HCT116 (cell line): ENCODE measurements at regions not wholly inside any gene's neighbourhood (a gene's known extent, or its start where the extent isn't known, plus 50 kb on each side); places are given as distances from the start of the nearest gene placed in this dataset.

Source experiments
- ATAC-seq: fragments of 200-7000 bp; cut with Tn5 transposase; 2 replicates; pipeline ENCODE4 v1.9.1; 2020; ENCODE audit warnings: mild to moderate bottlenecking, moderate library complexity
- BruUV-seq: library from RNA; stranded (reverse); fragments of 400-500 nt; replicated peaks from 2 replicates; lab custom pipeline; 2021; lab: Mats Ljungman, UMichigan
- CTCF ChIA-PET: fragments of 300-600 bp; sonication (Branson Sonifier 250); formaldehyde crosslinking; loops from one replicate; lab custom pipeline; 2021; ENCODE audit warnings: antibody characterized with exemption; lab: Charles Lee
- POLR2A ChIA-PET: fragments of 300-600, 350-600 bp; sonication (Branson Sonifier 250); formaldehyde crosslinking; loops from one replicate; lab custom pipeline; 2021; ENCODE audit warnings: antibody characterized with exemption; lab: Charles Lee
- RAD21 ChIA-PET, 2 experiments: fragments of 300-600 bp; sonication (Branson Sonifier 250); formaldehyde crosslinking; loops; one replicate each; lab custom pipeline; 2023; ENCODE audit warnings: low total read pairs in 2 of 2; ENCODE audit not compliant: uncharacterized antibody in 2 of 2, unreplicated experiment in 2 of 2, low non-redundant PET in 1 of 2; lab: Charles Lee
- DNase-seq: peaks from one replicate; pipeline ENCODE4 v3.0.0-alpha.2; 2010; ENCODE audit warnings: low read depth, low spot score
- H2AFZ ChIP-seq: fragments of 200-600 bp; shearing (Covaris generic), sonication (generic); 2 replicates; pipeline ENCODE4 v1.6.1; 2017; ENCODE audit warnings: low read depth, mixed run types, mixed read lengths, antibody characterized with exemption, low read length; ENCODE audit not compliant: poor library complexity, severe bottlenecking
- H3K27ac ChIP-seq: 2 replicates; pipeline ENCODE4 v1.5.1; 2012; ENCODE audit warnings: low read depth, low read length
- H3K27me3 ChIP-seq: fragments of 200-600 bp; sonication (generic); 2 replicates; pipeline ENCODE4 v1.6.1; 2016; ENCODE audit warnings: mixed run types, low read length, mixed read lengths; ENCODE audit not compliant: insufficient read depth
- H3K36me3 ChIP-seq, 2 experiments: fragments of 200-500 bp in 1 of 2; fragments of 200-600 bp in 1 of 2; sonication (Bioruptor generic) in 1 of 2; sonication (generic) in 1 of 2; 2 replicates each; pipeline versions ENCODE4 v1.5.1 to v1.6.1; 2014 to 2016; ENCODE audit warnings: low read length in 2 of 2, inconsistent platforms in 1 of 2, mixed read lengths in 1 of 2, mixed run types in 1 of 2; ENCODE audit not compliant: insufficient read depth in 2 of 2, control insufficient read depth in 1 of 2
- H3K4me1 ChIP-seq, 2 experiments: fragments of 200-600 bp in 1 of 2; sonication (generic) in 1 of 2; 2 replicates each; pipeline versions ENCODE4 v1.5.1 to v1.6.1; 2012 to 2017; ENCODE audit warnings: low read length in 2 of 2, inconsistent platforms in 1 of 2, mild to moderate bottlenecking in 1 of 2, mixed read lengths in 1 of 2, mixed run types in 1 of 2, moderate library complexity in 1 of 2; ENCODE audit not compliant: insufficient read depth in 2 of 2, control insufficient read depth in 1 of 2
- H3K4me2 ChIP-seq: fragments of 200-600 bp; sonication (generic); 2 replicates; pipeline ENCODE4 v1.6.1; 2017; ENCODE audit warnings: mixed run types, low read length, mixed read lengths
- H3K4me3 ChIP-seq, 2 experiments: fragments of 200-600 bp in 1 of 2; sonication (generic) in 1 of 2; replicated peaks in 1 of 2; 2 replicates each; pipeline ENCODE4 v1.5.1; 2011 to 2016; ENCODE audit warnings: low read length in 2 of 2, control low read depth in 1 of 2, low read depth in 1 of 2, mild to moderate bottlenecking in 1 of 2, mixed read lengths in 1 of 2, mixed run types in 1 of 2
- H3K79me2 ChIP-seq: fragments of 200-600 bp; sonication (generic); 2 replicates; pipeline ENCODE4 v1.6.1; 2017; ENCODE audit warnings: mild to moderate bottlenecking, mixed run types, low read length, moderate library complexity, mixed read lengths; ENCODE audit not compliant: insufficient read depth
- H3K9ac ChIP-seq: fragments of 200-600 bp; sonication (generic); 2 replicates; pipeline ENCODE4 v1.6.1; 2016; ENCODE audit warnings: low read length, mixed read lengths
- H3K9me2 ChIP-seq: fragments of 200-600 bp; sonication (generic), shearing (Covaris generic); 2 replicates; pipeline ENCODE4 v1.6.1; 2017; ENCODE audit warnings: mixed run types, mild to moderate bottlenecking, moderate library complexity; ENCODE audit not compliant: insufficient read depth
- H3K9me3 ChIP-seq, 2 experiments: fragments of 200-500 bp in 1 of 2; fragments of 200-600 bp in 1 of 2; sonication (Bioruptor generic) in 1 of 2; sonication (generic) in 1 of 2; 2 replicates each; pipeline ENCODE4 v1.6.1; 2014 to 2017; ENCODE audit warnings: low read length in 2 of 2, mixed read lengths in 2 of 2, inconsistent platforms in 1 of 2, low read depth in 1 of 2, mild to moderate bottlenecking in 1 of 2, mixed run types in 1 of 2, moderate library complexity in 1 of 2; ENCODE audit not compliant: control insufficient read depth in 1 of 2, insufficient read depth in 1 of 2
- H4K20me1 ChIP-seq: fragments of 200-600 bp; sonication (generic), shearing (Covaris generic); 2 replicates; pipeline ENCODE4 v1.6.1; 2017; ENCODE audit warnings: mixed run types, mild to moderate bottlenecking, moderate library complexity; ENCODE audit not compliant: insufficient read depth
- EGR1 ChIP-seq: IDR thresholded peaks from 2 replicates; pipeline ENCODE4 v1.6.1; 2012; ENCODE audit warnings: low read depth
- EZH2phosphoT487 ChIP-seq: fragments of 200-600 bp; IDR thresholded peaks from 2 replicates; pipeline ENCODE4 v1.6.1; 2018; ENCODE audit warnings: antibody characterized with exemption, borderline replicate concordance
- RAD21 ChIP-seq: IDR thresholded peaks from 2 replicates; pipeline ENCODE4 v1.6.1; 2012; ENCODE audit warnings: low read depth, mild to moderate bottlenecking
- SP1 ChIP-seq: IDR thresholded peaks from 2 replicates; pipeline ENCODE4 v1.6.1; 2012; ENCODE audit warnings: low read depth
- ZFX ChIP-seq: fragments of 450-650 bp; IDR thresholded peaks from 2 replicates; pipeline ENCODE4 v1.6.1; 2017
- intact Hi-C: fragments of 100-400 bp; cut with micrococcal nuclease; formaldehyde crosslinking; loops from 2 replicates; pipeline ENCODE4 v1.10.0; 2022
- TF ChIP-seq, protein P1 (sequence below): IDR thresholded peaks from 2 replicates; pipeline ENCODE4 v1.6.1; 2012; ENCODE audit warnings: low read depth
- TF ChIP-seq, protein P2 (sequence below): IDR thresholded peaks from 2 replicates; pipeline ENCODE4 v1.6.1; 2012
- TF ChIP-seq, protein P3 (sequence below), 3 experiments: fragments of 200-600 bp in 1 of 3; sonication (generic) in 1 of 3; IDR thresholded peaks in 2 of 3; conservative IDR thresholded peaks in 1 of 3; 2 replicates each; pipeline ENCODE4 v1.5.1; 2012 to 2017; ENCODE audit warnings: low read depth in 2 of 3, low read length in 2 of 3, antibody characterized with exemption in 1 of 3, borderline replicate concordance in 1 of 3, control low read depth in 1 of 3, mild to moderate bottlenecking in 1 of 3, mixed read lengths in 1 of 3, mixed run types in 1 of 3, moderate library complexity in 1 of 3; ENCODE audit not compliant: insufficient read depth in 1 of 3
- TF ChIP-seq, protein P4 (sequence below): IDR thresholded peaks from 2 replicates; pipeline ENCODE4 v1.6.1; 2012

DNA sequence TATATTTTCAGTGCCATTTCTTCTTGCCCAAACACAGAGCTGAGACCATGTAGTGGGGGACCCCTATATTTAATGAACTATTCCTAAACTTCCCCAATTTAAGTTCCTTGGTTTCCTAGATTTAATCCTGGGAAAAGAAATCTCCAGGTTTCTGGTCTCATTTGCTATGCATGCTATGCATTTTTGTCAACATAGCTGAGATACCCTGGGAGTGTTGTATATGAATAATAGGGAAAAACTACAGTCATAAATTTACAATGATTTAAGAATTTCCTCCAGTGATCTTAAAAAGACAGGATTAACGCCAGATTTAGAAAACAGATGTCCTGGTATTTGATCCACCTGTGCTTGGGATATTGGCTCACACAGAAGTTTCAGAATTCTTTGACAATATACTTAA is 136.8 kb upstream of the RAPGEF2 start:
- DNase-seq: no peak
- RAD21 ChIA-PET: no interaction called here
- no peaks in the 10 kb centered on the region for H3K4me1 ChIP-seq
- no peaks in the 10 kb centered on the region for H3K9me3 ChIP-seq
- H2AFZ ChIP-seq: no peak overlapping the region
- no peak overlapping the region for H3K9ac ChIP-seq
- H3K4me2 ChIP-seq: no peak overlapping the region
- POLR2A ChIA-PET: no interaction called here
- H3K79me2 ChIP-seq: no peaks in the 10 kb centered on the region
- H3K4me3 ChIP-seq: no peak overlapping the region
- no TSS peak for BruUV-seq
- H3K27ac ChIP-seq: no peak overlapping the region
- no peaks in the 10 kb centered on the region for H4K20me1 ChIP-seq
- CTCF ChIA-PET: no interaction called here
- no peaks in the 10 kb centered on the region for H3K9me2 ChIP-seq
- intact Hi-C loops: no loop called here
- no peak for ATAC-seq
- TF ChIP-seq, protein P1, sequence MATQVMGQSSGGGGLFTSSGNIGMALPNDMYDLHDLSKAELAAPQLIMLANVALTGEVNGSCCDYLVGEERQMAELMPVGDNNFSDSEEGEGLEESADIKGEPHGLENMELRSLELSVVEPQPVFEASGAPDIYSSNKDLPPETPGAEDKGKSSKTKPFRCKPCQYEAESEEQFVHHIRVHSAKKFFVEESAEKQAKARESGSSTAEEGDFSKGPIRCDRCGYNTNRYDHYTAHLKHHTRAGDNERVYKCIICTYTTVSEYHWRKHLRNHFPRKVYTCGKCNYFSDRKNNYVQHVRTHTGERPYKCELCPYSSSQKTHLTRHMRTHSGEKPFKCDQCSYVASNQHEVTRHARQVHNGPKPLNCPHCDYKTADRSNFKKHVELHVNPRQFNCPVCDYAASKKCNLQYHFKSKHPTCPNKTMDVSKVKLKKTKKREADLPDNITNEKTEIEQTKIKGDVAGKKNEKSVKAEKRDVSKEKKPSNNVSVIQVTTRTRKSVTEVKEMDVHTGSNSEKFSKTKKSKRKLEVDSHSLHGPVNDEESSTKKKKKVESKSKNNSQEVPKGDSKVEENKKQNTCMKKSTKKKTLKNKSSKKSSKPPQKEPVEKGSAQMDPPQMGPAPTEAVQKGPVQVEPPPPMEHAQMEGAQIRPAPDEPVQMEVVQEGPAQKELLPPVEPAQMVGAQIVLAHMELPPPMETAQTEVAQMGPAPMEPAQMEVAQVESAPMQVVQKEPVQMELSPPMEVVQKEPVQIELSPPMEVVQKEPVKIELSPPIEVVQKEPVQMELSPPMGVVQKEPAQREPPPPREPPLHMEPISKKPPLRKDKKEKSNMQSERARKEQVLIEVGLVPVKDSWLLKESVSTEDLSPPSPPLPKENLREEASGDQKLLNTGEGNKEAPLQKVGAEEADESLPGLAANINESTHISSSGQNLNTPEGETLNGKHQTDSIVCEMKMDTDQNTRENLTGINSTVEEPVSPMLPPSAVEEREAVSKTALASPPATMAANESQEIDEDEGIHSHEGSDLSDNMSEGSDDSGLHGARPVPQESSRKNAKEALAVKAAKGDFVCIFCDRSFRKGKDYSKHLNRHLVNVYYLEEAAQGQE: no peak
- TF ChIP-seq ZFX (no peak), RAD21 (no peak), EZH2phosphoT487 (no peak), EGR1 (no peak), SP1 (no peak)
- TF ChIP-seq, protein P2, sequence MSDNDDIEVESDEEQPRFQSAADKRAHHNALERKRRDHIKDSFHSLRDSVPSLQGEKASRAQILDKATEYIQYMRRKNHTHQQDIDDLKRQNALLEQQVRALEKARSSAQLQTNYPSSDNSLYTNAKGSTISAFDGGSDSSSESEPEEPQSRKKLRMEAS: no peak
- TF ChIP-seq, protein P3, sequence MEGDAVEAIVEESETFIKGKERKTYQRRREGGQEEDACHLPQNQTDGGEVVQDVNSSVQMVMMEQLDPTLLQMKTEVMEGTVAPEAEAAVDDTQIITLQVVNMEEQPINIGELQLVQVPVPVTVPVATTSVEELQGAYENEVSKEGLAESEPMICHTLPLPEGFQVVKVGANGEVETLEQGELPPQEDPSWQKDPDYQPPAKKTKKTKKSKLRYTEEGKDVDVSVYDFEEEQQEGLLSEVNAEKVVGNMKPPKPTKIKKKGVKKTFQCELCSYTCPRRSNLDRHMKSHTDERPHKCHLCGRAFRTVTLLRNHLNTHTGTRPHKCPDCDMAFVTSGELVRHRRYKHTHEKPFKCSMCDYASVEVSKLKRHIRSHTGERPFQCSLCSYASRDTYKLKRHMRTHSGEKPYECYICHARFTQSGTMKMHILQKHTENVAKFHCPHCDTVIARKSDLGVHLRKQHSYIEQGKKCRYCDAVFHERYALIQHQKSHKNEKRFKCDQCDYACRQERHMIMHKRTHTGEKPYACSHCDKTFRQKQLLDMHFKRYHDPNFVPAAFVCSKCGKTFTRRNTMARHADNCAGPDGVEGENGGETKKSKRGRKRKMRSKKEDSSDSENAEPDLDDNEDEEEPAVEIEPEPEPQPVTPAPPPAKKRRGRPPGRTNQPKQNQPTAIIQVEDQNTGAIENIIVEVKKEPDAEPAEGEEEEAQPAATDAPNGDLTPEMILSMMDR (IDR thresholded peaks at IDR 0.05 in 2 of 3, conservative IDR thresholded peaks at IDR 0.05 in 1 of 3; ENCODE audit: borderline replicate concordance in 1 of 3, insufficient read depth in 1 of 3, low read depth in 2 of 3, low read length in 2 of 3): no peak
- TF ChIP-seq, protein P4, sequence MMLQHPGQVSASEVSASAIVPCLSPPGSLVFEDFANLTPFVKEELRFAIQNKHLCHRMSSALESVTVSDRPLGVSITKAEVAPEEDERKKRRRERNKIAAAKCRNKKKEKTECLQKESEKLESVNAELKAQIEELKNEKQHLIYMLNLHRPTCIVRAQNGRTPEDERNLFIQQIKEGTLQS: no peak
- TF ChIP-seq, all 23 proteins: peak for 0
- no peaks in the 10 kb centered on the region for H3K36me3 ChIP-seq
- no peaks in the 10 kb centered on the region for H3K27me3 ChIP-seq
